HCT116 (cell line): ENCODE measurements at regions not wholly inside any gene's neighbourhood (a gene's known extent, or its start where the extent isn't known, plus 50 kb on each side); places are given as distances from the start of the nearest gene placed in this dataset.
A peak's percentile ranks its signal among the peaks of the same experiment; 100 is the strongest.

Source experiments
- ATAC-seq: fragments of 200-7000 bp; cut with Tn5 transposase; 2 replicates; pipeline ENCODE4 v1.9.1; 2020; ENCODE audit warnings: mild to moderate bottlenecking, moderate library complexity
- BruUV-seq: library from RNA; stranded (reverse); fragments of 400-500 nt; replicated peaks from 2 replicates; lab custom pipeline; 2021; lab: Mats Ljungman, UMichigan
- CTCF ChIA-PET: fragments of 300-600 bp; sonication (Branson Sonifier 250); formaldehyde crosslinking; loops from one replicate; lab custom pipeline; 2021; ENCODE audit warnings: antibody characterized with exemption; lab: Charles Lee
- POLR2A ChIA-PET: fragments of 300-600, 350-600 bp; sonication (Branson Sonifier 250); formaldehyde crosslinking; loops from one replicate; lab custom pipeline; 2021; ENCODE audit warnings: antibody characterized with exemption; lab: Charles Lee
- RAD21 ChIA-PET, 2 experiments: fragments of 300-600 bp; sonication (Branson Sonifier 250); formaldehyde crosslinking; loops; one replicate each; lab custom pipeline; 2023; ENCODE audit warnings: low total read pairs in 2 of 2; ENCODE audit not compliant: uncharacterized antibody in 2 of 2, unreplicated experiment in 2 of 2, low non-redundant PET in 1 of 2; lab: Charles Lee
- DNase-seq: peaks from one replicate; pipeline ENCODE4 v3.0.0-alpha.2; 2010; ENCODE audit warnings: low read depth, low spot score
- H2AFZ ChIP-seq: fragments of 200-600 bp; shearing (Covaris generic), sonication (generic); 2 replicates; pipeline ENCODE4 v1.6.1; 2017; ENCODE audit warnings: low read depth, mixed run types, mixed read lengths, antibody characterized with exemption, low read length; ENCODE audit not compliant: poor library complexity, severe bottlenecking
- H3K27ac ChIP-seq: 2 replicates; pipeline ENCODE4 v1.5.1; 2012; ENCODE audit warnings: low read depth, low read length
- H3K27me3 ChIP-seq: fragments of 200-600 bp; sonication (generic); 2 replicates; pipeline ENCODE4 v1.6.1; 2016; ENCODE audit warnings: mixed run types, low read length, mixed read lengths; ENCODE audit not compliant: insufficient read depth
- H3K36me3 ChIP-seq, 2 experiments: fragments of 200-500 bp in 1 of 2; fragments of 200-600 bp in 1 of 2; sonication (Bioruptor generic) in 1 of 2; sonication (generic) in 1 of 2; 2 replicates each; pipeline versions ENCODE4 v1.5.1 to v1.6.1; 2014 to 2016; ENCODE audit warnings: low read length in 2 of 2, inconsistent platforms in 1 of 2, mixed read lengths in 1 of 2, mixed run types in 1 of 2; ENCODE audit not compliant: insufficient read depth in 2 of 2, control insufficient read depth in 1 of 2
- H3K4me1 ChIP-seq, 2 experiments: fragments of 200-600 bp in 1 of 2; sonication (generic) in 1 of 2; 2 replicates each; pipeline versions ENCODE4 v1.5.1 to v1.6.1; 2012 to 2017; ENCODE audit warnings: low read length in 2 of 2, inconsistent platforms in 1 of 2, mild to moderate bottlenecking in 1 of 2, mixed read lengths in 1 of 2, mixed run types in 1 of 2, moderate library complexity in 1 of 2; ENCODE audit not compliant: insufficient read depth in 2 of 2, control insufficient read depth in 1 of 2
- H3K4me2 ChIP-seq: fragments of 200-600 bp; sonication (generic); 2 replicates; pipeline ENCODE4 v1.6.1; 2017; ENCODE audit warnings: mixed run types, low read length, mixed read lengths
- H3K4me3 ChIP-seq, 2 experiments: fragments of 200-600 bp in 1 of 2; sonication (generic) in 1 of 2; replicated peaks in 1 of 2; 2 replicates each; pipeline ENCODE4 v1.5.1; 2011 to 2016; ENCODE audit warnings: low read length in 2 of 2, control low read depth in 1 of 2, low read depth in 1 of 2, mild to moderate bottlenecking in 1 of 2, mixed read lengths in 1 of 2, mixed run types in 1 of 2
- H3K79me2 ChIP-seq: fragments of 200-600 bp; sonication (generic); 2 replicates; pipeline ENCODE4 v1.6.1; 2017; ENCODE audit warnings: mild to moderate bottlenecking, mixed run types, low read length, moderate library complexity, mixed read lengths; ENCODE audit not compliant: insufficient read depth
- H3K9ac ChIP-seq: fragments of 200-600 bp; sonication (generic); 2 replicates; pipeline ENCODE4 v1.6.1; 2016; ENCODE audit warnings: low read length, mixed read lengths
- H3K9me2 ChIP-seq: fragments of 200-600 bp; sonication (generic), shearing (Covaris generic); 2 replicates; pipeline ENCODE4 v1.6.1; 2017; ENCODE audit warnings: mixed run types, mild to moderate bottlenecking, moderate library complexity; ENCODE audit not compliant: insufficient read depth
- H3K9me3 ChIP-seq, 2 experiments: fragments of 200-500 bp in 1 of 2; fragments of 200-600 bp in 1 of 2; sonication (Bioruptor generic) in 1 of 2; sonication (generic) in 1 of 2; 2 replicates each; pipeline ENCODE4 v1.6.1; 2014 to 2017; ENCODE audit warnings: low read length in 2 of 2, mixed read lengths in 2 of 2, inconsistent platforms in 1 of 2, low read depth in 1 of 2, mild to moderate bottlenecking in 1 of 2, mixed run types in 1 of 2, moderate library complexity in 1 of 2; ENCODE audit not compliant: control insufficient read depth in 1 of 2, insufficient read depth in 1 of 2
- H4K20me1 ChIP-seq: fragments of 200-600 bp; sonication (generic), shearing (Covaris generic); 2 replicates; pipeline ENCODE4 v1.6.1; 2017; ENCODE audit warnings: mixed run types, mild to moderate bottlenecking, moderate library complexity; ENCODE audit not compliant: insufficient read depth
- ATF3 ChIP-seq: IDR thresholded peaks from 2 replicates; pipeline ENCODE4 v1.6.1; 2012
- CBX3 ChIP-seq: IDR thresholded peaks from 2 replicates; pipeline ENCODE4 v1.6.1; 2012; ENCODE audit warnings: low read depth
- CTCF ChIP-seq, 3 experiments: fragments of 200-600 bp in 1 of 3; sonication (generic) in 1 of 3; IDR thresholded peaks in 2 of 3; conservative IDR thresholded peaks in 1 of 3; 2 replicates each; pipeline ENCODE4 v1.5.1; 2012 to 2017; ENCODE audit warnings: low read depth in 2 of 3, low read length in 2 of 3, antibody characterized with exemption in 1 of 3, borderline replicate concordance in 1 of 3, control low read depth in 1 of 3, mild to moderate bottlenecking in 1 of 3, mixed read lengths in 1 of 3, mixed run types in 1 of 3, moderate library complexity in 1 of 3; ENCODE audit not compliant: insufficient read depth in 1 of 3
- EZH2phosphoT487 ChIP-seq: fragments of 200-600 bp; IDR thresholded peaks from 2 replicates; pipeline ENCODE4 v1.6.1; 2018; ENCODE audit warnings: antibody characterized with exemption, borderline replicate concordance
- FOSL1 ChIP-seq: IDR thresholded peaks from 2 replicates; pipeline ENCODE4 v1.6.1; 2012; ENCODE audit warnings: low read depth
- MAX ChIP-seq: IDR thresholded peaks from 2 replicates; pipeline ENCODE4 v1.6.1; 2012
- POLR2A ChIP-seq: IDR thresholded peaks from 2 replicates; pipeline ENCODE4 v1.7.0; 2011; ENCODE audit warnings: borderline replicate concordance; ENCODE audit not compliant: insufficient read depth, insufficient read length; ENCODE audit errors: extremely low read depth
- POLR2AphosphoS5 ChIP-seq: IDR thresholded peaks from 2 replicates; pipeline ENCODE4 v1.6.1; 2011; ENCODE audit warnings: mild to moderate bottlenecking, low read depth, low read length, moderate library complexity
- SRF ChIP-seq: IDR thresholded peaks from 2 replicates; pipeline ENCODE4 v1.6.1; 2012; ENCODE audit warnings: low read depth
- TCF7L2 ChIP-seq: IDR thresholded peaks from 2 replicates; pipeline ENCODE4 v1.7.0; 2011; ENCODE audit warnings: borderline replicate concordance, inconsistent platforms; ENCODE audit not compliant: insufficient read depth, insufficient read length; ENCODE audit errors: extremely low read depth
- intact Hi-C: fragments of 100-400 bp; cut with micrococcal nuclease; formaldehyde crosslinking; loops from 2 replicates; pipeline ENCODE4 v1.10.0; 2022

GRCh38 chr4:187908079-187908561 lies 87.5 kb upstream of the ZFP42 start:
- Histone ChIP-seq H3K27ac (no peak overlapping the region), H3K4me1 (peaks cover 0 to 7% of the 10 kb centered on the region in 2 experiments; a peak in 1 of 4 replicates), H3K4me3 (no peak overlapping the region), H3K36me3 (no peaks in the 10 kb centered on the region), H3K9me2 (no peaks in the 10 kb centered on the region), H3K4me2 (no peak overlapping the region), H3K9ac (no peak overlapping the region), H4K20me1 (no peaks in the 10 kb centered on the region), H3K79me2 (no peaks in the 10 kb centered on the region), H3K9me3 (no peaks in the 10 kb centered on the region), H2AFZ (no peak overlapping the region), H3K27me3 (no peaks in the 10 kb centered on the region)
- DNase-seq = no peak
- CTCF ChIA-PET = no interaction called here
- TF ChIP-seq TCF7L2 (no peak), FOSL1 (peak; percentile 45; the same call in 1 of the 2 replicates)
- intact Hi-C loops = no loop called here
- no peak for ATAC-seq
- RAD21 ChIA-PET = no interaction called here
- POLR2A ChIA-PET = no interaction called here
- no TSS peak for BruUV-seq

DNA sequence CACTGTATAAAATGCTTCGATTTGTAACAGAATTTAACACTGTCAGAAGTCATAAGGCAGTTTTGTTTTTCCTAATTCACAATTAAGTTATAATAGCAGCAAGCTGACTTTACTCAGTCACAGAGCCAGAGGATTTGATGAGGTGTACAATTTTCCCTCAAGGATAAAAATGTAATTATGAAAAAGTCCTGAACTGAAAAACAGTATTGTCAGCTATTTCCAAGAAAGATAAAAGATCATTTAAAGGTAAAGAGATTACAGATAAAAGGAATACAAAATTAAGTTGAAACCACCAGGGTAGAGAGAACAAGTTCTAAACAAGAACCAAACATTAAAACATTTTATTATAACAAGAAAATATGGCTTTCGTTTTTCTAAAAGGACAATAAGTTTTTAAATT lies 86.8 kb upstream of the ZFP42 start:
- no peak overlapping the region for H3K9ac ChIP-seq
- no peaks in the 10 kb centered on the region for H3K9me3 ChIP-seq
- ChIA-PET CTCF (no interaction called here), POLR2A (no interaction called here), RAD21 (no interaction called here)
- H3K79me2 ChIP-seq = no peaks in the 10 kb centered on the region
- H3K4me2 ChIP-seq = no peak overlapping the region
- no peak overlapping the region for H3K27ac ChIP-seq
- H2AFZ ChIP-seq = no peak overlapping the region
- no peak for DNase-seq
- intact Hi-C loops = no loop called here
- no peaks in the 10 kb centered on the region for H4K20me1 ChIP-seq
- BruUV-seq = no TSS peak
- peaks cover 0 to 7% of the 10 kb centered on the region in 2 experiments; a peak in 1 of 4 replicates for H3K4me1 ChIP-seq
- no peak for ATAC-seq
- H3K27me3 ChIP-seq = no peaks in the 10 kb centered on the region
- no peaks in the 10 kb centered on the region for H3K9me2 ChIP-seq
- no peaks in the 10 kb centered on the region for H3K36me3 ChIP-seq
- TF ChIP-seq POLR2AphosphoS5 = no peak
- TF ChIP-seq ATF3 = no peak
- no peak for TF ChIP-seq SRF
- TF ChIP-seq CBX3 = no peak
- TF ChIP-seq CTCF (IDR thresholded peaks at IDR 0.05 in 2 of 3, conservative IDR thresholded peaks at IDR 0.05 in 1 of 3; ENCODE audit: borderline replicate concordance in 1 of 3, insufficient read depth in 1 of 3, low read depth in 2 of 3, low read length in 2 of 3) = no peak
- no peak for TF ChIP-seq POLR2A
- TF ChIP-seq MAX = no peak
- TF ChIP-seq FOSL1 = no peak
- no peak for TF ChIP-seq EZH2phosphoT487
- no peak overlapping the region for H3K4me3 ChIP-seq
